Glutamatergic neuron (in vitro differentiated cells): ENCODE measurements at regions not wholly inside any gene's neighbourhood (a gene's known extent, or its start where the extent isn't known, plus 50 kb on each side); places are given as distances from the start of the nearest gene placed in this dataset.
A peak's percentile ranks its signal among the peaks of the same experiment; 100 is the strongest.

Experiments
- DNase-seq: peaks from one replicate; pipeline ENCODE4 v3.0.0; 2022
- H3K27ac Mint-ChIP-seq: one replicate; pipeline ENCODE4 v1.8.0; 2020; ENCODE audit warnings: mild to moderate bottlenecking, mixed read lengths, inconsistent platforms; ENCODE audit not compliant: unreplicated experiment
- H3K27me3 Mint-ChIP-seq: one replicate; pipeline ENCODE4 v1.8.0; 2020; ENCODE audit warnings: mild to moderate bottlenecking, moderate library complexity, mixed read lengths, inconsistent platforms; ENCODE audit not compliant: unreplicated experiment
- H3K36me3 Mint-ChIP-seq: one replicate; pipeline ENCODE4 v1.8.0; 2020; ENCODE audit warnings: mild to moderate bottlenecking, mixed read lengths, inconsistent platforms; ENCODE audit not compliant: unreplicated experiment
- H3K4me1 Mint-ChIP-seq: one replicate; pipeline ENCODE4 v1.8.0; 2020; ENCODE audit warnings: mild to moderate bottlenecking, low read depth, mixed read lengths, inconsistent platforms; ENCODE audit not compliant: unreplicated experiment
- H3K4me3 Mint-ChIP-seq: one replicate; pipeline ENCODE4 v1.8.0; 2020; ENCODE audit warnings: mild to moderate bottlenecking, mixed read lengths, inconsistent platforms; ENCODE audit not compliant: unreplicated experiment
- H3K9me3 Mint-ChIP-seq: one replicate; pipeline ENCODE4 v1.8.0; 2020; ENCODE audit warnings: mild to moderate bottlenecking, moderate library complexity, mixed read lengths, inconsistent platforms; ENCODE audit not compliant: unreplicated experiment
- CTCF ChIP-seq: fragments of 200-600 bp; sonication (generic); IDR thresholded peaks from one replicate; pipeline ENCODE4 v1.5.0; 2021; ENCODE audit not compliant: partially characterized antibody, unreplicated experiment

GRCh38 chr15:66900586-66901310 lies 164.7 kb upstream of the SMAD3 start:
- no peak for DNase-seq
- Mint-ChIP-seq H3K27me3 (peaks cover 3% of the 10 kb centered on the region), H3K4me3 (no peak overlapping the region), H3K36me3 (no peaks in the 10 kb centered on the region), H3K9me3 (peaks cover 3% of the 10 kb centered on the region), H3K4me1 (peaks cover 2% of the 10 kb centered on the region), H3K27ac (no peak overlapping the region)
- no peak for TF ChIP-seq CTCF

DNA sequence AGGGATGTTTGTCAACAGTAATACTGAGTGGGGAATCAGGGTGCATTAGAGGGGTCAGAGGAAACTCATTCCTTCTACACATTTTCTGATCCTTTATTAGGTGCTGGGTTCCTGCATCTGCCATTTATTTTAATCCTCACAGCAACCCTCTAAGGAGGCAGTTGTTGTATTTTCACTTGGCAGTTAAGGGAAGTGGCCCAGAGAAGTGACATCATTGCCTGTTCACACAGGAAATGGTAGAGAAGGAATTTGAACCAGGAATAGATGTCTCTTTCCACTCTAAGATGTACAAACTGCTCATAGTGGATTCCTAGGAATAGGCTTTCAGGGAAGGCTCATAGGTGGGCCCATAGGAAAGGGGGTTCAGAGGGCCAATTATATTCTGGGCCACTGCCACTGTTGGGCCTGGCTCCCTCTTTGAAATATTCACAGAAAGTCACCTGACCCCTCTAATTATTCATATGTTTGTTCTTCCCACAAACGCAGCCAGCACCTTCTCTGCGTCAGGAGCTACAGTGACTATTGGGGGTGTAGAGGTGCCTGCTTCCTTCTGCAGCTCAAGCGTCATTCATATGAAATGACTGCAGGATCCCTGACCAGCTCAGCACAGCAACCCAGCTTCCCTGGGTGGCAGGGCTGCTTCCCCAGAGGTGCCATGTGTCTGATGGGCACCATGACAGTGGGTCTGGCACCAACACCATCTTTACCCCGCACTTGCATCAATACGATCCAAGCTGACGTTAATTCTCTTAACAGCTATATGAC lies 163.9 kb upstream of the SMAD3 start:
- Mint-ChIP-seq H3K4me1 (peaks cover 2% of the 10 kb centered on the region), H3K27ac (no peak overlapping the region), H3K36me3 (no peaks in the 10 kb centered on the region), H3K9me3 (no peaks in the 10 kb centered on the region), H3K27me3 (peaks cover 3% of the 10 kb centered on the region), H3K4me3 (no peak overlapping the region)
- no peak for DNase-seq
- no peak for TF ChIP-seq CTCF

GRCh38 chr15:66905185-66905584 lies 160.2 kb upstream of the SMAD3 start:
- no peak overlapping the region for H3K27ac Mint-ChIP-seq
- no peak for TF ChIP-seq CTCF
- H3K4me3 Mint-ChIP-seq: no peak overlapping the region
- H3K9me3 Mint-ChIP-seq: no peaks in the 10 kb centered on the region
- no peaks in the 10 kb centered on the region for H3K36me3 Mint-ChIP-seq
- H3K27me3 Mint-ChIP-seq: no peaks in the 10 kb centered on the region
- DNase-seq: no peak
- peaks cover 2% of the 10 kb centered on the region for H3K4me1 Mint-ChIP-seq

GRCh38 chr15:66905954-66906353 lies 159.4 kb upstream of the SMAD3 start:
- Mint-ChIP-seq H3K9me3 (no peaks in the 10 kb centered on the region), H3K36me3 (no peaks in the 10 kb centered on the region), H3K4me1 (peaks cover 2% of the 10 kb centered on the region), H3K27me3 (no peaks in the 10 kb centered on the region), H3K4me3 (no peak overlapping the region), H3K27ac (no peak overlapping the region)
- peak; percentile 25 for TF ChIP-seq CTCF
- no peak for DNase-seq
